ENCODE measurements at regions not wholly inside any gene's neighbourhood (a gene's known extent, or its start where the extent isn't known, plus 50 kb on each side); places are given as distances from the start of the nearest gene placed in this dataset.
"Not testable (repeated sequence)": the region's sequence is repeated elsewhere in the genome, so short reads cannot be mapped to it uniquely, and the experiment has no call there.

- no peaks in the 10 kb centered on the region for H3K9me3 ChIP-seq (replicated peaks; ENCODE audit: low read length)
- H3K4me3 ChIP-seq (ENCODE audit: low read length), result no peak overlapping the region
- no peak overlapping the region for H3K9ac ChIP-seq (ENCODE audit: low read depth, low read length)
- peaks cover 33% of the 10 kb centered on the region for H3K27me3 ChIP-seq (ENCODE audit: control insufficient read depth, insufficient read depth, low read length)
- H3K4me1 ChIP-seq (ENCODE audit: control insufficient read depth, insufficient read depth, low read length), result no peaks in the 10 kb centered on the region
- no peaks in the 10 kb centered on the region for H3K36me3 ChIP-seq (ENCODE audit: insufficient read depth, low read length)
- no peak overlapping the region for H3K4me2 ChIP-seq (ENCODE audit: low read length)
Measured at GRCh38 chr12:66746489-66747201, 67.8 kb upstream of the GRIP1 start.

- no peaks in the 10 kb centered on the region for H3K9me3 ChIP-seq (replicated peaks; ENCODE audit: low read length)
- H3K4me2 ChIP-seq (ENCODE audit: low read length), result no peak overlapping the region
- H3K36me3 ChIP-seq (ENCODE audit: insufficient read depth, low read length), result no peaks in the 10 kb centered on the region
- H3K4me3 ChIP-seq (ENCODE audit: low read length), result no peak overlapping the region
- H3K9ac ChIP-seq (ENCODE audit: low read depth, low read length), result no peak overlapping the region
- H3K27me3 ChIP-seq (ENCODE audit: control insufficient read depth, insufficient read depth, low read length), result peaks cover 33% of the 10 kb centered on the region
- H3K4me1 ChIP-seq (ENCODE audit: control insufficient read depth, insufficient read depth, low read length), result no peaks in the 10 kb centered on the region
Measured at GRCh38 chr12:66751432-66752113, 72.7 kb upstream of the GRIP1 start.

- Histone ChIP-seq H3K4me1 (ENCODE audit: control insufficient read depth, insufficient read depth, low read length) (no peaks in the 10 kb centered on the region), H3K4me3 (ENCODE audit: low read length) (no peak overlapping the region), H3K27me3 (ENCODE audit: control insufficient read depth, insufficient read depth, low read length) (peaks cover 26% of the 10 kb centered on the region), H3K9me3 (replicated peaks; ENCODE audit: low read length) (no peaks in the 10 kb centered on the region), H3K9ac (ENCODE audit: low read depth, low read length) (no peak overlapping the region), H3K36me3 (ENCODE audit: insufficient read depth, low read length) (no peaks in the 10 kb centered on the region), H3K4me2 (ENCODE audit: low read length) (no peak overlapping the region)
Measured at GRCh38 chr12:66753810-66754209, 74.9 kb upstream of the GRIP1 start.

GRCh38 chr12:66755727-66756395 is 77.0 kb upstream of the GRIP1 start:
- H3K4me2 ChIP-seq (ENCODE audit: low read length), result no peak overlapping the region
- H3K27me3 ChIP-seq (ENCODE audit: control insufficient read depth, insufficient read depth, low read length), result peaks cover 21% of the 10 kb centered on the region
- H3K4me3 ChIP-seq (ENCODE audit: low read length), result no peak overlapping the region
- H3K36me3 ChIP-seq (ENCODE audit: insufficient read depth, low read length), result no peaks in the 10 kb centered on the region
- no peaks in the 10 kb centered on the region for H3K4me1 ChIP-seq (ENCODE audit: control insufficient read depth, insufficient read depth, low read length)
- no peaks in the 10 kb centered on the region for H3K9me3 ChIP-seq (replicated peaks; ENCODE audit: low read length)
- no peak overlapping the region for H3K9ac ChIP-seq (ENCODE audit: low read depth, low read length)

- H3K9me3 ChIP-seq (replicated peaks; ENCODE audit: low read length), result no peaks in the 10 kb centered on the region
- no peak overlapping the region for H3K4me2 ChIP-seq (ENCODE audit: low read length)
- no peak overlapping the region for H3K4me3 ChIP-seq (ENCODE audit: low read length)
- no peaks in the 10 kb centered on the region for H3K36me3 ChIP-seq (ENCODE audit: insufficient read depth, low read length)
- H3K27me3 ChIP-seq (ENCODE audit: control insufficient read depth, insufficient read depth, low read length), result peaks cover 16% of the 10 kb centered on the region
- H3K9ac ChIP-seq (ENCODE audit: low read depth, low read length), result no peak overlapping the region
- H3K4me1 ChIP-seq (ENCODE audit: control insufficient read depth, insufficient read depth, low read length), result no peaks in the 10 kb centered on the region
Measured at GRCh38 chr12:66756631-66757030, 77.8 kb upstream of the GRIP1 start.

- not testable (repeated sequence) for H3K36me3 ChIP-seq (ENCODE audit: insufficient read depth, low read length); H3K4me2 ChIP-seq (ENCODE audit: low read length); H3K4me3 ChIP-seq (ENCODE audit: low read length); H3K9me3 ChIP-seq (replicated peaks; ENCODE audit: low read length); H3K27me3 ChIP-seq (ENCODE audit: control insufficient read depth, insufficient read depth, low read length); H3K4me1 ChIP-seq (ENCODE audit: control insufficient read depth, insufficient read depth, low read length); H3K9ac ChIP-seq (ENCODE audit: low read depth, low read length)
Measured at GRCh38 chr12:66760122-66760521, 81.2 kb upstream of the GRIP1 start.

- Histone ChIP-seq H3K9me3 (replicated peaks; ENCODE audit: low read length) (no peaks in the 10 kb centered on the region), H3K4me2 (ENCODE audit: low read length) (no peak overlapping the region), H3K4me3 (ENCODE audit: low read length) (no peak overlapping the region), H3K27me3 (ENCODE audit: control insufficient read depth, insufficient read depth, low read length) (no peaks in the 10 kb centered on the region), H3K4me1 (ENCODE audit: control insufficient read depth, insufficient read depth, low read length) (no peaks in the 10 kb centered on the region), H3K36me3 (ENCODE audit: insufficient read depth, low read length) (no peaks in the 10 kb centered on the region), H3K9ac (ENCODE audit: low read depth, low read length) (no peak overlapping the region)
Measured at GRCh38 chr12:66763467-66763866, 84.6 kb upstream of the GRIP1 start.

- Histone ChIP-seq H3K9me3 (replicated peaks; ENCODE audit: low read length) (no peaks in the 10 kb centered on the region), H3K4me2 (ENCODE audit: low read length) (no peak overlapping the region), H3K4me1 (ENCODE audit: control insufficient read depth, insufficient read depth, low read length) (no peaks in the 10 kb centered on the region), H3K36me3 (ENCODE audit: insufficient read depth, low read length) (no peaks in the 10 kb centered on the region), H3K4me3 (ENCODE audit: low read length) (no peak overlapping the region), H3K9ac (ENCODE audit: low read depth, low read length) (no peak overlapping the region), H3K27me3 (ENCODE audit: control insufficient read depth, insufficient read depth, low read length) (no peaks in the 10 kb centered on the region)
Measured at GRCh38 chr12:66765204-66765603, 86.3 kb upstream of the GRIP1 start.

- Histone ChIP-seq H3K36me3 (ENCODE audit: insufficient read depth, low read length) (no peaks in the 10 kb centered on the region), H3K9ac (ENCODE audit: low read depth, low read length) (no peak overlapping the region), H3K4me2 (ENCODE audit: low read length) (no peak overlapping the region), H3K9me3 (replicated peaks; ENCODE audit: low read length) (no peaks in the 10 kb centered on the region), H3K27me3 (ENCODE audit: control insufficient read depth, insufficient read depth, low read length) (no peaks in the 10 kb centered on the region), H3K4me3 (ENCODE audit: low read length) (no peak overlapping the region), H3K4me1 (ENCODE audit: control insufficient read depth, insufficient read depth, low read length) (no peaks in the 10 kb centered on the region)
Measured at GRCh38 chr12:66767536-66767935, 88.7 kb upstream of the GRIP1 start.

GRCh38 chr12:66768293-66768692 is 89.4 kb upstream of the GRIP1 start:
- Histone ChIP-seq H3K36me3 (ENCODE audit: insufficient read depth, low read length) (no peaks in the 10 kb centered on the region), H3K27me3 (ENCODE audit: control insufficient read depth, insufficient read depth, low read length) (no peaks in the 10 kb centered on the region), H3K4me3 (ENCODE audit: low read length) (no peak overlapping the region), H3K9ac (ENCODE audit: low read depth, low read length) (no peak overlapping the region), H3K4me2 (ENCODE audit: low read length) (no peak overlapping the region), H3K4me1 (ENCODE audit: control insufficient read depth, insufficient read depth, low read length) (no peaks in the 10 kb centered on the region), H3K9me3 (replicated peaks; ENCODE audit: low read length) (no peaks in the 10 kb centered on the region)

GRCh38 chr12:66774929-66775328 is 96.1 kb upstream of the GRIP1 start:
- H3K4me3 ChIP-seq (ENCODE audit: low read length), result no peak overlapping the region
- no peaks in the 10 kb centered on the region for H3K4me1 ChIP-seq (ENCODE audit: control insufficient read depth, insufficient read depth, low read length)
- H3K27me3 ChIP-seq (ENCODE audit: control insufficient read depth, insufficient read depth, low read length), result peaks cover 4% of the 10 kb centered on the region
- no peak overlapping the region for H3K9ac ChIP-seq (ENCODE audit: low read depth, low read length)
- H3K9me3 ChIP-seq (replicated peaks; ENCODE audit: low read length), result no peaks in the 10 kb centered on the region
- H3K36me3 ChIP-seq (ENCODE audit: insufficient read depth, low read length), result no peaks in the 10 kb centered on the region
- no peak overlapping the region for H3K4me2 ChIP-seq (ENCODE audit: low read length)
